HG02973 (cell line): ENCODE measurements at regions not wholly inside any gene's neighbourhood (a gene's known extent, or its start where the extent isn't known, plus 50 kb on each side); places are given as distances from the start of the nearest gene placed in this dataset.
"Not testable (repeated sequence)": the region's sequence is repeated elsewhere in the genome, so short reads cannot be mapped to it uniquely, and the experiment has no call there.

Experiments used
- ATAC-seq: cut with Tn5 transposase; IDR thresholded peaks from one replicate; pipeline ENCODE4 v1.9.1; 2021; ENCODE audit warnings: moderate library complexity; ENCODE audit not compliant: unreplicated experiment

GRCh38 chrY:7731651-7732050 lies 820.1 kb upstream of the AMELY start:
- ATAC-seq, result no peak

GRCh38 chrY:7730664-7731063 lies 819.1 kb upstream of the AMELY start:
- no peak for ATAC-seq

DNA sequence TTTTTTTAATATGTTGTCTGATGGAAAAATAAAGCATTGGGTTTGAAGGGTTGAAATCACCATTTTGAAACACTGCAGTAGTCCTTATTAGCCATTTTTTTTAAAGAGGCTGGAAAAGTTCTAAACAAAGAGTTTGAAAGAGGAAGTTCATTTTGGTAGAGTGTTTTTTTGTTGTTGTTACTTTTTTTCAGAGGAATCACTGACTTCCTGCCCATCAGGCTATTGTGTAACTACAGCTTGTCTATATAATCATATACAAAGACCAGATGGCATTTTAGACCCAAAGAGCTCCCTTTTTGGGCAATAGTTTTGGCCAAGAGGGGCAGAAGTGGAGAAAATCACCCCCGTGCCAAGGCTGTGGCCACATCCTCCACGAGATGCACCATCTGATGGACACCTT lies 818.5 kb upstream of the AMELY start:
- ATAC-seq, result no peak

GRCh38 chrY:7729318-7730011 lies 817.9 kb upstream of the AMELY start:
- ATAC-seq, result no peak

GRCh38 chrY:7728935-7729317 lies 817.4 kb upstream of the AMELY start:
- ATAC-seq, result no peak

GRCh38 chrY:7725791-7726460 lies 814.4 kb upstream of the AMELY start:
- ATAC-seq, result no peak

GRCh38 chrY:7723991-7724632 lies 812.6 kb upstream of the AMELY start:
- ATAC-seq, result peak; percentile 72

DNA sequence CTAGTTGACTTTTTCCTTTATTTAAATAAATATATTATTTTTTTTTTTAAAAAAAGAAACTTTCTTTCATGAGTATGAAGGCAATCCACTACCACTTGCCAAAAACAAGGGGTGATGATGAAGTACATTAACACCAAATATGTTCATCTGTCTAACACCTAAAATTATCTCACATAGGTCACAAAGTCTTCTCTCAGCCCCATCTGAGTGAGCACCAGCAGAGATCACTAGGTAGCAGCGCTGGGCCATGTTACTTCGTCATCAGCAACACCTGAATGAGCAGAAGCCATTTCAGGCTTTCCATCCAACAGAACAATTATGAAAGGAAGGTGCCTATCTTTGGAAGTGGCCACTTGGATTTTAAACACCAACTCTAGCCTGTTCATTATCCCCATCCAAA lies 811.6 kb upstream of the AMELY start:
- no peak for ATAC-seq

DNA sequence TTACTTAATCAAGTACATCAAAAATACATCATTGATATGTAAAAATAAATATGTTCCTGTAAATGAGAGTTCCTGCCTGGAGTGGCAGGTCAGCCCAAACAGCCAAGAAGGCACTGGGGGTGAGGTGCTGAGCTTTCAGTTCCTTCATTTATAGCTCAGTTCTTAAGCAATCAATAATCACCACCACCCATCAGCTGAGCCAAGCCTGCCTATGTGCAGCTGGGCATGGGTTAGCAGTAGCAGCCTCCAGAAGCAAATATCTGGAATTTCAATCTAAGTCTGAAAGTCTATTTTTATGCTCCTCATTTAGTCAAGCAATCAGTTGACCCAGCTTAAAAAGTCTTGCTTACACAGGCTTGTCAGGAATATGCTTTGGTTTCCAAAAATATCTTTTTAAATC lies 811.0 kb upstream of the AMELY start:
- ATAC-seq, result no peak

GRCh38 chrY:7720974-7721373 lies 809.4 kb upstream of the AMELY start:
- ATAC-seq, result no peak

- no peak for ATAC-seq
These were observed 807.7 kb upstream of the AMELY start for GRCh38 chrY:7719271-7719670.

DNA sequence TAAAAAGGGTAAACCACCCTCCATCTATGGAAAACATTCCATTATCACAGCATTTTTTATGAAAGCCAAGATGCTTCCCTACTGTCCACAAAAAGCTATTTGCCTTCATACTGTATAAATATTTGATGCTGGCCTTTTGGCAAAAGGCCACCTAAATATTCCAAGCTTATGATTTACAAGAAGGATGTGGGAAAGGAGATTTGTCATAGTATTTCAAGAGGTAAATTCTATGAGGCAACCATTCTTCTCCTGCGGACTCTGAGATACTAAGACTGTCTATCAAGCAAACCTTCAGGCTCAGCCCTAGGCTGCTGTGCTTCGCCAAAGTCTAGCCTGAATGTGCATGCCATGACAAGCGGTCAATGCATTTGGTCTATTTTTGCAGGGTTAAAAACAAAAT lies 807.1 kb upstream of the AMELY start:
- ATAC-seq, result no peak

GRCh38 chrY:7718126-7718525 lies 806.6 kb upstream of the AMELY start:
- ATAC-seq, result no peak

- no peak for ATAC-seq
These were observed 802.9 kb upstream of the AMELY start for GRCh38 chrY:7714426-7714825.

DNA sequence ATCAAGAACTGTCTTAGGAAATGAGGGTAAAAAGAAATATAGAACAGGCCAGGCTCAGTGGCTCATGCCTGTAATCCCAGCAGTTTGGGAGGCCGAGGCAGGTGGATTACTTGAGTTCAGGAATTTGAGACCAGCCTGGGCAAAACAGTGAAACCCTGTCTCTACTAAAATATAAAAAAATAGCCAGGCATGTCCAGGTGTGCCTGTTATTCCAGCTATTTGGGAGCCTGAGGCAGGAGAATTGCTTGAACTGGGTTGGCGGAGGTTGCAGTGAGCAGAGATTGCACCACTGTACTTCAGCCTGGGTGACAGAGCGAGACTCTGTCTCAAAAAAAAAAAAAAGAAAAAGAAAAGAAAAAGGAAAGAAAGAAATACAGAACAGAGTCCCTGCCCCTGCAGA lies 802.2 kb upstream of the AMELY start:
- not testable (repeated sequence) for ATAC-seq

DNA sequence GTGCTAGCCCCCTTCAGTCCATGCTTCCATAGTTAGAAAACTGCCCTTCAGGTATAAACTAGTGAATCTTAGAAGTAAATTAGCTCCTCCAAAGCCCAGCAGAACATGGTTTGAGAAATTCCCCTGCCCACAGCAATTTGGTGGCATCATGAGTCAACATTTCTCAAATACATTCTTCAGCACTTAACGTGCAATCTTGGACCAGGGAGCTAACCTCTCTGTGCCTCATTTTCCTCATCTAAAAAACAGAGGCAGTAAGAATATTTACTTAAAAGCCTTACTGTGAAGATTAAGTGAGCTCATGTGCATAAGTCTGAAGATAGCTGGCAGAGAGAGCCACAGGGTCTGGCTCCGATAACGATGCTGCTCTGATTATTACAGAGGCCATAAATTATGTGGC lies 800.7 kb upstream of the AMELY start:
- no peak for ATAC-seq

GRCh38 chrY:7703578-7704140 lies 792.1 kb upstream of the AMELY start:
- no peak for ATAC-seq

- no peak for ATAC-seq
These were observed 790.9 kb upstream of the AMELY start for GRCh38 chrY:7702481-7702880.

GRCh38 chrY:7701676-7702075 lies 790.1 kb upstream of the AMELY start:
- ATAC-seq, result no peak

- ATAC-seq, result no peak
These were observed 786.0 kb upstream of the AMELY start for GRCh38 chrY:7697506-7697905.

DNA sequence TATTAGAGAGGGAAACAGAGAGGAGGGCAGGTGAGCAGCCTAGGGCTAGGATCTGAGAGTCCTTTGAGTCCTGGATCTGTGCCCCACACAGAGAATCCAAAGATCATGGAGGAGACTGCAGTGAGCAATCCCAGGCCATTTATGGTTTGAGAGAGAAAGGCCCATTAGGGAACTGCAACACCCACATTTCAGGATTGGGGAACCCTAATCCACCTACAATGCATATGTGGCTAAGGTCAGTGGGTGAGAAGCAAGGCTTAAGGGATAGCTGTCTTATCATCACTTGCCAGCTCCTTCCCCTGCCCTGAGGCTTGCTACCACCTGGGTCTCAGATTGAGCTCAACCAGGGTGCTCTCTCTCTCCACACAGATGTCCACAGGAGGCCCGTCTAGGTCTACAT lies 781.1 kb upstream of the AMELY start:
- no peak for ATAC-seq

DNA sequence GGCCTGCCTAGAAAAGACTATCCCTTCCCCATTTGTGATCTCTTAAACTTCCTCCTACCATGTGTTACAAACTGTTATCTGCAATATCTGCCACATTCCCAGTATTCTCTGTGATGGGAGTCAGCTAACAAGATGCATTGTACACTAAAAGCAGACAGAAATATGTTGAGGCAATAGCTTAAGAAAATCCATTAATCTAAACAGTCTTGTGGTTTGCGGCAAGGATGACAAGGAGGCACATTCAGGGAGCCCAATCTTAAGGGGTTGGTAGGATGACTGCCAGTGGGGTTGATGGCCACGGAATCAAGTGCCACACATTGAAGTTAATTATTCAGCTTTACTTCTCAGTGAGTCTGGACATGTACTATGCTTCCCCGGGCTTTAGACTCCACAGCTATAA lies 775.5 kb upstream of the AMELY start:
- ATAC-seq, result no peak
